Chondrocyte (in vitro differentiated cells): ENCODE measurements at regions not wholly inside any gene's neighbourhood (a gene's known extent, or its start where the extent isn't known, plus 50 kb on each side); places are given as distances from the start of the nearest gene placed in this dataset.
A peak's percentile ranks its signal among the peaks of the same experiment; 100 is the strongest.

Source experiments
- DNase-seq: peaks from one replicate; pipeline ENCODE4 v3.0.0; 2021; ENCODE audit warnings: mixed read lengths, low spot score
- H3K27ac Mint-ChIP-seq: one replicate; pipeline ENCODE4 v1.8.0; 2021; ENCODE audit warnings: mild to moderate bottlenecking, moderate library complexity, mixed read lengths; ENCODE audit not compliant: unreplicated experiment
- H3K27me3 Mint-ChIP-seq: 2 replicates; pipeline ENCODE4 v1.8.0; 2021; ENCODE audit warnings: low read depth, mixed read lengths
- H3K36me3 Mint-ChIP-seq: 2 replicates; pipeline ENCODE4 v1.8.0; 2021; ENCODE audit warnings: low read depth, mixed read lengths
- H3K4me1 Mint-ChIP-seq: 2 replicates; pipeline ENCODE4 v1.8.0; 2021; ENCODE audit warnings: low read depth, mild to moderate bottlenecking, mixed read lengths
- H3K4me3 Mint-ChIP-seq: one replicate; pipeline ENCODE4 v1.8.0; 2021; ENCODE audit warnings: mild to moderate bottlenecking, moderate library complexity, mixed read lengths; ENCODE audit not compliant: unreplicated experiment
- H3K9me3 Mint-ChIP-seq: 2 replicates; pipeline ENCODE4 v1.8.0; 2021; ENCODE audit warnings: low read depth, mixed read lengths
- CTCF ChIP-seq: fragments of 200-600 bp; sonication (generic); IDR thresholded peaks from 2 replicates; pipeline ENCODE4 v1.5.0; 2021; ENCODE audit warnings: antibody characterized with exemption, mild to moderate bottlenecking, moderate library complexity

GRCh38 chrX:45449982-45450381, 249.3 kb upstream of the DIPK2B start:
- no peak overlapping the region for H3K4me3 Mint-ChIP-seq
- H3K27ac Mint-ChIP-seq = no peak overlapping the region
- H3K4me1 Mint-ChIP-seq = peaks cover 31% of the 10 kb centered on the region
- no peak for DNase-seq
- H3K36me3 Mint-ChIP-seq = peaks cover 2% of the 10 kb centered on the region
- H3K27me3 Mint-ChIP-seq = no peaks in the 10 kb centered on the region
- H3K9me3 Mint-ChIP-seq = no peaks in the 10 kb centered on the region
- TF ChIP-seq CTCF = no peak

GRCh38 chrX:45447995-45448394, 247.3 kb upstream of the DIPK2B start:
- Mint-ChIP-seq H3K27ac (no peak overlapping the region), H3K27me3 (no peaks in the 10 kb centered on the region), H3K4me3 (no peak overlapping the region), H3K4me1 (peaks cover 43% of the 10 kb centered on the region), H3K36me3 (no peaks in the 10 kb centered on the region), H3K9me3 (no peaks in the 10 kb centered on the region)
- TF ChIP-seq CTCF = no peak
- DNase-seq = no peak

GRCh38 chrX:45447331-45447730, 246.7 kb upstream of the DIPK2B start:
- H3K4me1 Mint-ChIP-seq = peaks cover 43% of the 10 kb centered on the region
- no peak overlapping the region for H3K4me3 Mint-ChIP-seq
- no peak overlapping the region for H3K27ac Mint-ChIP-seq
- peak; percentile 19 for DNase-seq
- no peaks in the 10 kb centered on the region for H3K9me3 Mint-ChIP-seq
- no peaks in the 10 kb centered on the region for H3K36me3 Mint-ChIP-seq
- no peaks in the 10 kb centered on the region for H3K27me3 Mint-ChIP-seq
- no peak for TF ChIP-seq CTCF

- peak overlapping the region; percentile 73 for H3K27ac Mint-ChIP-seq
- H3K4me1 Mint-ChIP-seq = peaks cover 39% of the 10 kb centered on the region
- no peaks in the 10 kb centered on the region for H3K36me3 Mint-ChIP-seq
- H3K9me3 Mint-ChIP-seq = peaks cover 4% of the 10 kb centered on the region
- TF ChIP-seq CTCF = no peak
- no peaks in the 10 kb centered on the region for H3K27me3 Mint-ChIP-seq
- DNase-seq = no peak
- H3K4me3 Mint-ChIP-seq = no peak overlapping the region
These were observed 245.2 kb upstream of the DIPK2B start for GRCh38 chrX:45445745-45446412.

- no peak for DNase-seq
- Mint-ChIP-seq H3K36me3 (no peaks in the 10 kb centered on the region), H3K27ac (no peak overlapping the region), H3K9me3 (peaks cover 21% of the 10 kb centered on the region), H3K4me1 (peaks cover 27% of the 10 kb centered on the region), H3K4me3 (no peak overlapping the region), H3K27me3 (no peaks in the 10 kb centered on the region)
- no peak for TF ChIP-seq CTCF
These were observed 236.5 kb upstream of the DIPK2B start for GRCh38 chrX:45437186-45437585.
